CD1c-positive myeloid dendritic cell (primary cell): ENCODE measurements at regions not wholly inside any gene's neighbourhood (a gene's known extent, or its start where the extent isn't known, plus 50 kb on each side); places are given as distances from the start of the nearest gene placed in this dataset.

Source experiments
- DNase-seq: peaks from one replicate; pipeline ENCODE4 v3.0.0-alpha.2; 2016; ENCODE audit errors: extremely low spot score

DNA sequence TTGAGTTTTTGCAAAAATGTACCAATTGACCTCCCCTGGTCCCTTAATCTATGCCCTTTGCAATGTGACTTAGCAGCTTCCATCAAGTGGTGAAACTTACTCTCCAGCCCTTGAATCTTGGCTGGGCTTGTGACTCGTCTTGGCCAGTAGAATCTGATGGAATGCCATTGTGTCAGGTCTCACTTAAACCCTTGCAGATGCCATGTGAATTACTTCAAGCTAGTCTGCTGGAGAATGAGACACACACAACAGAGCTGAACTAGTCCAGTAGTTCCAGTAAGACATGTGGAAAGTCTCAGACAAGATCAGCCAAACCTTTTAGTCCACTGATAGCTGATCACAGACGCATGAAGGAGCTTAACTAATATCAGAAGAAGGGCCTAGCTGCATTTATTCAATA is 567.8 kb upstream of the CPEB2 start:
- DNase-seq = no peak

DNA sequence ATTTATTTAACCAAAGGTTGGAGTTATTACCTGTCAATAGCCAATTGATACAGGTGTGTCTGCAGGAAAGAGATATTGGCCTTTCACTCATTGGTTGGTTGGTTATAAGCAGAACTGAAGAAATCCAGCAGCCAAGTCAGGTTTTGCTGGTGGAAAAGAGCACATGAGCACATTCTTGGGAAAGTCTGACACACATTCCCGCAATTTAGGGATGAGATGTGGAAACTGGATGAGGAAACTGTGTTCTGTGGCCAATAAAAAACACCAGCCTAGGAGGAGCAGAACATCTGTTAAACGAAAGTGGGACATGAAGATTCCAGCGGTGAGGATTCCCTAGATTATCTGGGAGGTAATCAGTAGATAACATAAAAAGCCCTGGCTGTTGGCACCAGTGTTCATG is 567.4 kb upstream of the CPEB2 start:
- no peak for DNase-seq

DNA sequence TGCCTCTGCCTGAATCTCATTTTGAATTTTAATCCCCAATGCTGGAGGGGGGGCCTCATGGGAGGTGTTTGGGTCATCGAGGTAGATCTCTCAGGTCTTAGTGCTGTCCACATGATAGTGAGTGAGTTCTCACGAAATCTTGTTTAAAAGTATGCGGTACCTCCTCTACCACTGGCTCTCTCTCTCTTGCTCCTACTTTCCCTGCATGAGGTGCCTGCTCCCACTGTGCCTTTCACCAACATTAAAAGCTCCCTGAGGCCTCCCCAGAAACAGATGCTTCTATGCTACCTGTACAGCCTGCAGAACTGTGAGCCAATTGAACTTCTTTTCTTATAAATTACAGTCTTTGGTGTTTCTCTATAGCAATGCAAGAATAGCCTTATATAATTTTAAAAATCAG is 560.7 kb upstream of the CPEB2 start:
- DNase-seq = no peak

DNA sequence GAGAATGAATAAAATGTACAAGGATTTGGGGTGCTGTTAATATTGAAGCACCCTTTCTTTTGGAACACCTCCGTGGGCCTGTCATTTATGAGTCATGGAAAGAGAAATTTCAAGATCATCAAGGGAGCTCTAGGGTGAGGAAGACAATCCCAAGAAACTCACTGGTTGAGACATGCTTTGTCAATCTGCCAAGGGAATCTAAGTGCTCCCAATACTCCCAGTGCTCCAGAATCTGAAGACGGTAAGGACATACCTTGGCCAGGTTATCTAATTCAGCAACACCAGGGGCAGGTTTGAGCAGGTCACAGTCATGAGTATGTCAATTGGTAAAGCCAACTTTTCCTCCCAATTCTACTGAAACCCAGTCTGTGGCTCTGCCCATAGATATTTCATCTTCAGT is 556.4 kb upstream of the CPEB2 start:
- DNase-seq = no peak

DNA sequence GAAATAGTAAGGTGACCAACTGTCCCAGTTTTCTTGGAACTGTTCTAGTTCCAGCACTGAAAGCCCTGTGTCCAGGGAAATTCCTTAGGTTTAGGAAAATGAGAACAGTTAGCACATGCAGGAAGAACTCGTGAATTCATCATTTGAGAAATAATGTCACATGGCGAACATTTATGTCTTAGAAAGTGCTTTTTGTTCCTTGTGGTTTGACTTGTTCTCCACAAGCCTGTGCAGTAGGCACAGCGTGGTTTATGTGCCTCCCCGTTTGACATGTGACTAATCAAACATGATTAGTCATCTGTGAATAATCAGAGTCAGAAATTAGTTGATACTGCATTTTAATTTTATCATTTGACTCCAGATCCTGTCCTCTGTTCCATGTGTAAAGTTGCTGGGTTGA is 556.0 kb upstream of the CPEB2 start:
- no peak for DNase-seq

DNA sequence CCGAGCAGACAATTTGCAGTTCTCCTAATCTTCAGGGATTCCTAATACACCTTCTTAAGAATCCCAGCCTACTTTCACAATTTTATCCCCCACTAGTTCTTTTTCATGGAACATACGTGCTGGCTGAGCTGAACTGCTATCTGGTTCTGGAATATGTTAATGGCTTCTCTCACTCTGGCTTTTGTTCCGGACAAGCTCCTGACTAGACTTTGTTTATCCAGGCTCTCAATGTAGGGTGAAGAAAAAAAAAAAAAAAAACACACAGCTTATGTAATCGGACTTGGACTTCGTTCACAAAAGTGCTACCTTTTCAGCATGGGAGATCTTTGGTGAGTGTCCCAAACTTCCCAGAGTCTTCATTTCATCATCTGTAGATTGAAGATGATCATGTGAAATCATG is 555.4 kb upstream of the CPEB2 start:
- DNase-seq = no peak

DNA sequence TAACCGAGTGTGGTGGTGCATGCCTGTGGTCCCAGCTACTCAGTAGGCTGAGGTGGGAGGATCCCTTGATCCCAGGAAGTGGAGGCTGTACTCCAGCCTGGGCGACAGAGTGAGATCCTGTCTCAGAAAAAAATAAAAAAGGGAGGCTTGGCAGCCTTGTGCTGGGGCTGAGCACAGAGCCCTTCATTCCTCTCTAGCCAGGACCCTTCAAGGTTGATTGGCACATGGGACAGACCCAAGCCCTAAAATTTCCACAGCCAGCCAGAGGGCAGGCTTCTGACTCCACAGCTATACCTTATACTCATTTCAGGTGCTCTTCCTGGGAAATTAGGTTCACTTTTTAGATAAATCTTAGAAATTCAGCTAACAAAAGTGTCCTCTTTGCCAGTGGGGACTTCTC is 553.0 kb upstream of the CPEB2 start:
- DNase-seq = no peak

DNA sequence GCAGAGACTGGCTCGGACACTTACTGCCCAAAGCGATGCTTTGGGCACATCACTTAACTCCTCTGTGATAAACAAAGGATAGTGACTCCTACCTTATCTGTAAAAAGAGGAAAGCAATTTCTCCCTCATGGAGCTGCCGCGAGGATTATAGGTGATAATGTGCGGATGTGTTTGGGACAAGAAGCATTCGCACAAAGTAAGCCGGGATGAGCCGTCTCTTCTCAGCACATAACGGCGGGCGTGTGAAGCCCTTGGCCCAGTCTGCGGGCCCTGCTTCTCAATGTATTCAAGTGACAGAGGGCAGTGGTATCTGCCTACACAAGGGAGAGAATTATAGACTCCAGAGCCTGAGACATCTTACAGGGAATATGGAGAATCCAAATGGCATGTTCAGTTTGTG is 550.3 kb upstream of the CPEB2 start:
- no peak for DNase-seq

DNA sequence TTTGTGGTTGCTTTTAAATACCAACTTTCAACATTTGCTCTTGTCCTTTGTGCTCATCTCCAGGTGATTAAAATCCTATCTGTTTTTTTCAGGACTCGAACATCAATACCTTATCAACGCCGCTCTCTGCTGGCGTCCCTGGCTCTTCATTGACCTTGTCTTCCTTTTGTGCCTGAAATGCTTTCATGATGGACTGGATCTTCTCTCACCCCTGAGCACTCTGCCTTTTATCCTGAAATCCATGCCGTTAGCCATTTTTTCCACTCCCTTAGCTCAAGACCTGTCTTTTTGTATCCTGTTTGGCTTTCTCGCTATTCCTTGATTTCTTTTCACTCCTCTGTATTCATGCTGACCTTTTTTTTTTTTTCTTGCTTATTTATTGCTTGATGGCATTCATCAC is 549.5 kb upstream of the CPEB2 start:
- no peak for DNase-seq

DNA sequence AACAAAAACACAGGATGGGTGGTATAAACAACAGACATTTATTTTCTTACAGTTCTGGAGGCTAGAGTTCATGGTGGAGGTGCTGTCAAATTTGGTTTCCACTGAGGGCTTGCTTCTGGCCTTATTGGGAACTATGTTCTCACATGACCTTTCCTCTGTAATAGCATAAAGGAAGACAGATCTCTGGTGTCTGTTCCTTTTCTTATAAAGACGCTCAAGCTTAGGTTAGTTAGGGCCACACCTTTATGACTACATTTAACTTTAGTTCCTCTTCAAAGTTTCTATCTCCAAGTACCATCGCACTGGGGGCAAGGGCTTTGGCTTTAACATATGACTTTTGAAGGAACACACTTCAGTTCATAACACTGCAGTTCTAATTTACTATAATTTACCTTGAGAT is 543.8 kb upstream of the CPEB2 start:
- no peak for DNase-seq

DNA sequence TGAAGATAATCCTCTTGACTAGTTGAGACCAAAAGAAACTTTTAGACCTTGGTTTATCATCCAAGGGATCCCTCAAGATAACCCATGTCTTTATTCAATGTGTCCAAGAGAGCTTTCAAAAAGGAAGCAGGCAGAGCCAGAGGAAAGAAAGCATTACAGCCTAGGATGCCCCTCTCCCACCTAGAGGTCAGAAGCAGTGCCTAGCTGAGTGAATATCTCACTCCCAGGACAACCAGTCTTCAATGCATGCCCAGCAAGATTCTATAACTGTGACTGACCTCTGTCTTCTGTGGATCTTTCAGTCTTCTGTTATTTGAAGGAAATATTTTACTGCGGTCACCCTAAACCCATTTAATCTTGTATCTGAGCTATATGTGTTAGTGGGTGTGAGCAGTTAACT is 537.2 kb upstream of the CPEB2 start:
- no peak for DNase-seq

DNA sequence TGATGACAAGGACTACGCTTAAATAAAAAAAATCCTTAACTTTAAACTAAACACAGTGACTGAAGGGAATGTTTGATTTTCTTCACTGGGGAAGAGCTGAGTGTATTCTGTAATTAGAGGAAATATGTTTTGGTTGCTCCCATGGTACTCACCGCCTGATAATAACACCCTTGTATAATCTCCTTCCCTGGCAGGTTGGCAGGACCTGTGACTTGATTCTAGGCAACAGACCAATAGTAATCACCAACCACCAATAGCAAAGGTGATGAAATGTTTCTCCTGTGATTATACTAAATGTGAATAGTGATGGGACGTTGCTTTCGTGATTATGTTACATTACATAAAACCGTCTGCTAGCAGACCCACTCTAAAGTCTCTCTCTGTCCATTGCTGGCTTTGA is 536.8 kb upstream of the CPEB2 start:
- DNase-seq = no peak

DNA sequence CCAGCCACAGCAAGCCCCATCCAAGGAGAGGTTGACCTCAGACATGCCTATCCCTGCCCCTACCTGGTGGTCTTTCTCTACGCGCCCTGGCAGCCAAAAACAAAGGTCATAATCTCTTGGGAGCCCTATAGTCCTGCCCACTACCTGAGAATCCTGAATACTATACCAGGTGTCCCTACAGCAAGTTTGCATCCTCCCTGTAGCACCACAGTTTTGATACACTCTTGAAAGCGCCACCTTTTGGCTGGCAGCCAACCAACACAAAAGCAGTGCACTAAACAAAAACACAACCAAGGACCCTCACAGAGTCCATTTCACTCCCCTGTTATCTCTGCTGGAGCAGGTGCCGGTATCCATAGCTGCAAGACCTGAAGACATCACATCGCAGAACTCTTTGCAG is 523.8 kb upstream of the CPEB2 start:
- no peak for DNase-seq

DNA sequence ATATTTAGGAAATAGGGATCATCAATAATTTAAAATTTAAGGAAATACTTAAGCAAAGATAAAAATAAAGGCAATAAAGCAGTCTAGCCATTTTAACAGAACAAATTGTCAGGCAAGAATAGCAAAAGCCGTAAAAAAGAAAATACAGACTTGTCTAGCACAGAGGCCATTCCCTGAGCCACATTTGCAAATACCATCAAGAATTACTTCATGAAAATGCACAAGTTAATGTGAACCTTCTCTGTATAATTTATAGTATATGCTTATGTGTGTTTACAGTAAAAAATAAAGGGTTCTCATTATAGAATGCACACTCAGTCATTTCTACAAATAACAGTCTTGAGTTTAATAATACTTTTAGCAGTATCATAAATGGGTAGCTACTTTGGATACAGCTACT is 505.9 kb upstream of the CPEB2 start:
- no peak for DNase-seq

DNA sequence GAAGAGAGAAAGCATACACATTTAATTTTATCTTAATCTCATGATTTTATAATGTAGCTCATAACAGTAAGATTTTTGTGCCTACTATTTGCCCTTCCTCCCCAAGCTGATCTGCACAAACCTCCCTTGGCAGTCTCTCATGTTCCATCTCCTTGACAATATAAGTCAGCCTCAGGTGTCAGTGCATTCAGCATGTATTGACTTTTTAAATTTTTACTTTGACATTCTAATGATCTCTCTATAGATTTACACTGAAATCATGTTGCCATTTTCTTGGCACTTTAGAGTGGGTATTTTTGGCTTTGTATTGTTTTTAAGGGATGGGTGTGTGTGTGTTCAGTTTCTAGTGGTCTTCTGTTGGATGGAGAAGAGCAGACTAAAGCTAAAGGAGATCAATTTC is 505.3 kb upstream of the CPEB2 start:
- no peak for DNase-seq

DNA sequence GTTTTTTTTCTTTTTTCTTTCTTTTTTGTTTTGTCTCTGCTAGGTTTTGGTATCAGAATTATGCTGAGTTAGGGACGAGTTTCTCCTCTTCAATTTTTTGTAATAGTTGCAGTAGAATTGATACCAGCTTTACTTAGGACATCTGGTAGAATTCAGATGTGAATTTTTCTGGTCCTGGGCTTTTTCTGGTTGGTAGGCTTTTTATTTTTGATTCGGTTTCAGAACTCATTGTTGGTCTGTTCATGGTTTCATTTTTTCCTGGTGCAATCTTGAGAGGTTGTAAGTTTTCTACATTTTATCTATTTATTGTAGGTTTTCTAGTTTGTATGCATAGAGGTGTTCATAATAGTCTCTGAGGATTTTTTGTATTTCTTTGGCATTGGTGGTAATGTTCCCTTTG is 498.1 kb upstream of the CPEB2 start:
- DNase-seq = no peak

DNA sequence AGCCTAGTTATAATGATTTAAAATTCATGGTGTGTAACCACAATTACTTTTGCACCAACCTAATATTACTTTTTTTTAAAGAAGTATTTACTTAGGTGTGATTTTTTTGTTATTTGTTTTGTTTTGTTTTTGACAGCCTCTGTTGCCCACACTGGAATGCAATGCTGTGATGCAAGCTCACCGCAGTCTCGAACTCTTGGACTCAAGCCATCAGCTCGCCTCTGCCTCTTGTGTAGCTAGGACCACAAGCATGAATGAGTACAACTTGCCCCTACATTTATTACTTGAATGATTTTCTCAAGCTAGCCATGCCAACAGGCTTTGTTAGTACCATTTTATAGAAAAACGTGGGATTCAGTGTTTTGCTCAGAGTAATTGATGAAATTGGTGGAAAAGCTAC is 488.8 kb upstream of the CPEB2 start:
- no peak for DNase-seq

DNA sequence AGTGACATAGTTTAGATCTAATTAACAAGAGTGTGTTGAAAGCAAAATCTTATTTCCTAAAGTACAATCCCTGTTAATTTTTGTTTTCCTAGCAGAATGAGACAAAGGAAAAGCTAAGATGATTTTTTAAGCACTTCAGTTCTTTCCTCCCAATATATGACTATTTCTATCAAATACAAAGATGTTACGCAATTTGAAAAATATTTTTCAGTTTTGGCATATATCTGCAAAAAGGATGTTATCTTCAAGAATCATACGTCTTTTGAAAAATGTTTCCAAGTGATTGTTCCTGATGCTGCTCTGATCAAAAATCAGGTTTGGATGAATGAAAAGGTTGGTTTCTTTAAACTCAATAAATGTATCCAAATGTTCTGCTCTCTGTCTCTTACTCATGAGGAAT is 486.7 kb upstream of the CPEB2 start:
- DNase-seq = no peak

DNA sequence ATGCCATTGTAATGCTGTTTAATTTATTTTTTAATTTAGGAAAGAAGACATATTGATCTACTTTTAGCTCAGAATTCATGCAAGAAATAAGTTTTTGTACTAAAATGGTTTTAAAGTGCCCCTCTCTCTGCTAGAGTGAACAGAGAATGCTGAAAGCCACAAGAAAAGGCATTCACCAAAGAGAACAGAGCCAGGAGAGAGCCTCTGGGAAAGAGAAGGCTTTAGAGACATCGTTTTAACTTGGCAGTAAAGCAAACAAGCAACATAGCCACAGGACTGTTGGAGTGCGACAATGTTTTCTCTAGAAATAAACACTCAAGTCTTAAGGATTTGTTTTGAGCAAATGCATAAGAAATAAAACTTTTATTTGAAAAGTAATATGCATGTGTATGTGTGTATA is 484.1 kb upstream of the CPEB2 start:
- DNase-seq = no peak

DNA sequence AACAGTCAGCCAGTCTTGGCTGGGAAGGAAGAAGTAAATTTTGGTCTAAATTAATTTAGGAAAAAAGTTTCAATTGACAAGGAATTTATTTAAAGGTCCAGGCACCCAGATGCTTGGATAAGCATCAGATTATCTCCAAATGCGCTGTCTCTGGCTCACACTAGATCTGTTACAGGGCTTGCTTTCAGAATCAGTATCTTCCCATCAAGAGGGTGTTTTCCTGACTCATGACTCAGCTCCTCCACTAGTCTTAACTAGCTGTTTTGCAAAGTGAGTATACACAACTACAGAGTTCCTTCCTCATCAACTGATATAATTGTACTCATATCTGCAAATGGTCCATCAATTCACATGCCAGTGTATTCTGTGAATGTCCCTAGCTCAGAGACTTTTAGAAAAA is 482.1 kb upstream of the CPEB2 start:
- no peak for DNase-seq

DNA sequence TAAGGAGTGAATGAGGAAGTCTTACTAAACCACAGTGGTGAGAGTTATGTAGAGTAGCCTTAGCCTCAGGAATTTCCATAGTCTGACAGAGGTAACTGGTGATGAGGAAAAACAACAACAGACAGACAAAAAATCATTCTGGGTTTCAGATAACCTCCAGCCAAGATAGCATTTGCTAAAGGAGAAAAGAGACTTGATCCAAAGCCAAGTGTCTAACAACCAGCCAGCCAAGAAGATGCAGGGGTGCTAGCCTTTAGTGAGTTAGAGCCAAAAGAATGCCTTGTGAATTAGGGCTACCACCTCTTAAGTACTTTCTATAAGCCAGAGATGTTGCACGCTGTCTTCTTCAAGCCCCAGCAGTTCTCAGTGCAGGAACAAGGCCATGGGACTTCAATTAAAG is 478.0 kb upstream of the CPEB2 start:
- DNase-seq = no peak

DNA sequence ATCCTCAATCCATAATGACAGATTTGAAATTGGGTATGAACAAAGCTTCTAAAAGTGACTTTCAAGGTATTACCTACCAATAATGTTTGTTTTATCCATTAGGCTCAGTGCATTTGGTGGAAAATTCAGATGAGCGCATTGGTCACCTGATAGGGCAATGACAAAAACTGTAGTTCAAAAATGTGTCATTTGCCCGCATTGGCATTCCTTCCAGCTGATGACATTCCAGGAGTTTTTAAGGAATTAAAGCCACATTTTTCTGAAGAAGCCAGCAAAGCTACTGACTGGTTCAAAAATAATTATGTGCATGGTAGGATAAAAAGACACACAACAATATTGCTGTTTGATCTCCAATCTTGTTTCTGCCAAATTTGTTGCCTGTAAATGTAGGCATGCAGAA is 473.4 kb upstream of the CPEB2 start:
- no peak for DNase-seq

DNA sequence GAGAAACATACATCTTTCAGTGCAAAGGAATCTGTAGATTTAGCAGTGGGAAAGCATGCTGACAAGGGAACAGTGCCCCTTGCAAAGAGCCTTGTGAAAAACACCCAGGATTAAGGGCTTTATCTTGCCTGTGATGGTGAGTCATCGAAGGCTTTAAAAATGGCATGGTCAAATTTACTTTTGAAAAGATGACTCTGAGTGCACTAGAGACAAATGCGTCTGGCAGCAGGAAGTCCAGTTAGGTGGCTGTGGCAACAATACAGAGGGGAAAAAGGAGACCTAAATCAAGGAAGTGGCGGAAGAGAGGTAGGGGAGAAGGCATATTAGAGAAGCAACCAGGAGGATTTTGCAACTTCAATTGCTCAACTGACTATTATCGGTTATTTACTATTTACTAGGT is 472.6 kb upstream of the CPEB2 start:
- no peak for DNase-seq

DNA sequence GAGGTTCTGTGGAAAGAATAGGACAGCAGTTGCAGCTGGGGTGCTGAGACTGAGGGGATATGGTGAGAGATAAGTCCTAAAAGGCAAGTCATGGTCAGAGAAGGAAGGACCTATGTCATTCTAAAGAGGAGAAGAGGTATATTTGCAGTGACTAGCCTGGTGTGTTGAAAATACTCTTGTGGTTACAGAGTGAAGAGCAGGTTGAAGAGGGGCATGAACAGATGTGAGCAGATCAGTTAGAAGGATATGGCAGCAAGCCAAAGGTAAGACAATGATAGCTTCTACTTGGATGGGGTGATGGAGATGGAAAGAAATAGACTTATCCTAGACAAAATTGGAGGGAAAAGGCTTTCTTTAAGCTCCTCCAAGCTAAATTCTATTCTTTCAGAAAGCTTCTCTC is 469.8 kb upstream of the CPEB2 start:
- no peak for DNase-seq

DNA sequence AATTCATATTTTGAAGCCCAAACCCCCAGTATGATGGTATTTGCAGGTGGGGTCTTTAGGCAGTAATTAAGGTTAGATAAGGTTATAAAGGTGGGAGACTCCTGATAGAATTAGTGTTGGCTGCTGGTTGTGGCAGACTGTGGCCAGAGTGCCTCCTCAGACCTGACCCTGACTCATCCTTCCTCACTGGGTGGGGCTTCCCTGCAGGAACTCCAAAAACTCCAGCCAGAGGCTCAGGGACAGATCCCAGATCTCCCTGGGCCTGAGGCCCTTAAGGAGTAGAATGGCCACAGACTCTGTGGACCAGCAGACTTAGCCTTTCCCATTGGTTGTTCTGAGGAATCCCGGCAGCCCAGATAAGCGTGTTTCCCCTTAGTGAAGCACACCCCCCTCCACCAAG is 463.0 kb upstream of the CPEB2 start:
- no peak for DNase-seq
